ENCODE measurements at regions not wholly inside any gene's neighbourhood (a gene's known extent, or its start where the extent isn't known, plus 50 kb on each side); places are given as distances from the start of the nearest gene placed in this dataset.

GRCh38 chr9:115437418-115437817 lies 319.5 kb upstream of the TNC start:
- TF ChIP-seq CTCF (IDR thresholded peaks at IDR 0.05; ENCODE audit: low read length) (no peak), EZH2phosphoT487 (IDR thresholded peaks at IDR 0.05; ENCODE audit: low read length) (no peak), EZH2 (optimal IDR thresholded peaks at IDR 0.05; ENCODE audit: low read depth, low read length) (no peak)
